ENCODE measurements at regions not wholly inside any gene's neighbourhood (a gene's known extent, or its start where the extent isn't known, plus 50 kb on each side); places are given as distances from the start of the nearest gene placed in this dataset.

- TF ChIP-seq CTCF (IDR thresholded peaks at IDR 0.05), result no peak
- TF ChIP-seq POLR2A (IDR thresholded peaks at IDR 0.05), result no peak
Observed at GRCh38 chr16:74202009-74202408, 94.6 kb upstream of the PSMD7 start.
